Glomerular visceral epithelial cell (primary cell): ENCODE measurements at regions not wholly inside any gene's neighbourhood (a gene's known extent, or its start where the extent isn't known, plus 50 kb on each side); places are given as distances from the start of the nearest gene placed in this dataset.
A peak's percentile ranks its signal among the peaks of the same experiment; 100 is the strongest.
"Not testable (repeated sequence)": the region's sequence is repeated elsewhere in the genome, so short reads cannot be mapped to it uniquely, and the experiment has no call there.

Experiments
- DNase-seq: peaks from one replicate; pipeline ENCODE4 v3.0.0-alpha.2; 2016; ENCODE audit errors: extremely low spot score

- DNase-seq = no peak
Measured at GRCh38 chr9:95732802-95733688, 142.4 kb upstream of the ERCC6L2 start.

DNA sequence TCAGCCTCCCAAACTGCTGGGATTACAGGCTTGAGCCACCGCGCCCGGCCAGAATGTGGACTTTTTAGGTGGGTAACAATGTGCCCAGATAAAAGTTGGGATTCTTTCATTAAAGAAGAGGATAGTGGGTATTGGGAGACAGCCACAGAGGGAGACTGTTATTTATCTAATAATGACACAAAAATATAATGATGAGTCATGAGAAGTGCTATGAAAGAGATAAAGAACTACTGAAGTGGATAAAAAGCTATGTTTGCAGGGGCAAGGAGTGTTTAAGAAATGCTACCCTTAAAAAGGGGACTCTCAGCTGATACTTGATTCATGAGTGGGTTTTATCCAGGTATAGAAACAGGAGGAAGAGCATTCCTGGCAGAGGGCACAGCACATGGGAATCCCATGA, 143.6 kb upstream of the ERCC6L2 start:
- no peak for DNase-seq

GRCh38 chr9:95729669-95730368, 145.7 kb upstream of the ERCC6L2 start:
- DNase-seq = no peak

- DNase-seq = no peak
Measured at GRCh38 chr9:95729046-95729445, 146.4 kb upstream of the ERCC6L2 start.

DNA sequence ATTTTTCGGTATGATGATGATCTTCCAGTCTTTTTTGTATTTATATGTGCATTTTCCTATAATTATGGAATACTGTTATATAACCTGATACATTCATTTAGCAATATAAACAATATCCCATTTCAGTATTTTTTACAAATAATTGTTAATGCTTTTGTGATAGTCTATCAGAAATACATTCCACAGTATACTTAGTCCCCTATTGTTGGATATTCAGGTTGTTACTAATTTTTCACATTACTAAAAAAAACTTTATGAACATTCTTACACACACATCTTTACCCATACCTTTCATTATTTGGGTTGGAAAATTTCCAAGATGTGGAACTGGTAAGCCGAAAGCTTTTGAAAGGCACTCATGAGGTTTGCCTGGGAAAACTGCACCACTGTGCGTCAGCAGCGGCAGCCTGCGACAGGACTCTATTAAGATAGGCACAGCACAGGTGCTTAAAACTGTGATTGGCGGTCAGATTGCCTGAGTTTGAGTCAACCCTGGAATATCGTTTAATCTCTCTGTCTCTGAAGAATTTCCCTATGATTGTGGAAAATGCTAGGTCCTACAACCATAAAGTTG, 147.5 kb upstream of the ERCC6L2 start:
- DNase-seq = no peak

- peak; percentile 38 for DNase-seq
Measured at GRCh38 chr9:95726756-95727155, 148.7 kb upstream of the ERCC6L2 start.

DNA sequence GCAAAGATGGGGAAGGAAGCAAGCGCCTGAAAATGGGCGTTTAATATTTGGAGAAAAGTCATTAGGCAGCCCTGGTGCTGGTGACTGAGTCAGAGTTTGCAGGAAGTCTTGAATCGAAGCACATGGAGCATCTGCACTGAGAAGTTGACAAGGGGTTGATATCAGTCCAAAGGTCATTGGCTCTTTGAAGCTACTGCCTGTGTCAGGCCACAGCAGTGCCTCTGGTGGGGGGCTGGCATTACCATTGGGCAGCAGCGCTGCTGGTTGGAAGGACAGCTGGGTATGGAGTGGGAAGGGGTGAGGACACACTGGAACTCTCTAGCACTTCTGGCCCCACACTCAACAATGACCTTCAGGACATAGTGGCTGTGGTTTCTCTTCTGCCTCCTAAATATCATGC, 150.4 kb upstream of the ERCC6L2 start:
- DNase-seq = no peak

- no peak for DNase-seq
Measured at GRCh38 chr9:95724253-95724991, 151.1 kb upstream of the ERCC6L2 start.

DNA sequence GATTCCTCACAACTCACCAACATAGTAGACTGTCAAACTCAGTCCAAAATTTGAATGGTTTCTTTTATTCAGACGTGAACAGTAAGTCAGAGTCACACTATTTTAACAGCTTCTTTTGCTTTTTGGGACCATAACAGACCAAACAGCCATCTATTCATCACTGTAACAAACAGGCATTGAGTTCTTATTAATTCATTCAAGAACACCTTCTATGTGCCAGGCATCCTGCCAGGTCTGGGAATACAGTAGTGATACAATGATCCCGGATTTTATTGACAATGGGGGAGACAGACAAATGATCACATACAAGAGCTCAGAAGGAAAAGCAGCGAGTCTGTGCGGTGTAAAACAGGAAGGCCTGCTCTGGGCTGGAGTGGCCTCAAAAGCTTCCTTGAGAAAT, 153.3 kb upstream of the ERCC6L2 start:
- no peak for DNase-seq

DNA sequence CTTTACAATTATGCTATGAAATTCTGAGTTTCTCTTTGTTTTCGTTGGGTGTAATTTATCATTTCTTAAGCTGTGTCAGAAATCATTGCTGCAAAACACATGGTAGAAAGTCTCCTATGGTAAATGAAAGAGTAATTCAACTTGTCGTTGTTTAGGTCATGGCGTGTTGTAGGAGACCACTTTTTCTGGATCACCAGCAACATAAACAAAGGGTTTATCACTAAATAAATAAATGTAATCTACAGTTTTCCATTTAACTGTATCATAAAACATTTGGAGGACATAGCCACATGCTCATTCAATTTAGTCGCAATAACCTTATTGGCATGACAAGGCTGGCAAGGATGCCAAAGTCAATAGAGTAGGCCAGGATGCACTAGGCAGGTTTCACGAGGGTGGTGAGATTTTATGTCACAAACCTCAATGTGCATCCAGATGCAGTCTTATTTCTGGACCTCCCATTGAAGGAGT, 154.4 kb upstream of the ERCC6L2 start:
- no peak for DNase-seq

DNA sequence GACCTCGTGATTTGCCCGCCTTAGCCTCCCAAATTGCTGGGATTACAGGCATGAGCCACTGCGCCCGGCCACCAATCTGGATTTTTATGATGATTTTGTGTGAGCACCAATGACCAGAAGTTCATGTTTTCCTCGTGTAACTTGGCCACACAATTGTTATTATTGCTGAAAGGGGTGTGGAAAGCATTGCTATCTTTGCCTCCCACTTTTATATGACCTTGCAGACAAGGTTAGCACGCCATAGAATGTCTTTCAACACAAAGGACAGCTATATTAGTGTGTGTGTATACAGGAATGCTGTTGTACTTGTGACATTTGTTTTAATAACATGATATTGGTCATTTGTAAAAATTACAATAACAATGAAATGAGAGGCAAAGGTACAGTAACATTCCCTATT, 155.0 kb upstream of the ERCC6L2 start:
- DNase-seq = no peak

DNA sequence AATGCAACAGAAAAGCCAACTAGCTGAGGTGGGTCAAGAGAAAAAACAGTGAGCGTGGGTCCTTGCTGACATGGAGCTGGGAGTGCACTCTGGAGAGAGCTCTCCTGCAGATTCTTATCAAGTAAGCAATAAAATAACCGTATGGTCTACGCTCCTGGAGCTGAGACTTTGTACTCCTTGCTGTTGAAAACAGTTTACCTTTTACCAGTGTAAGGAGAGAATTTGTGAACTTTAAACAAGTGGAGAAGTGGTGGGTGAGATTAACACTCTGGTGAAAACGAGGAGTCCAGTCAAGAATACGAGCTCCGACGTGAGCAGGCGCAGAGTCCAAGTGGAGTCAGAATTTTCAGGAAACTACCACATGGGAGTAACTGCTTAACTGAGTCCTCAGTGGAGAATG, 156.1 kb upstream of the ERCC6L2 start:
- DNase-seq = no peak

DNA sequence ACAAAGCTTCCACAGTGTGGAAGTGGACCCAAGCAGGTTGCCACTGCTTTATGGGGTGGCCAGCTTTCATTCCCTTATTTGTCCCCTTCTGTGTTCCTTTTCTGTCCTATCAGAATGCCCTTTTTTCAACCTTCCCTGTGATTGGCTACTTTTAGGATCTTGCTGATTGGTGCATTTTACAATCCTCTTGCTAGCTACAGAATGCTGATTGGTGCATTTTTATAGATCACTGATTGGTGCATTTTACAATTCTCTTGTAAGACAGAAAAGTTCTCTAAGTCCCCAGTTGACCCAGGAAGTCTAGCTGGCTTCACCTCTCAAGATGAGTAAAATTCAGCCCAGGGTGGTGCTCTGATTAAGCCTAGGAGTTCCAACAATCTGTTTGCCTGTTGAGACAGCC, 157.2 kb upstream of the ERCC6L2 start:
- DNase-seq = no peak

DNA sequence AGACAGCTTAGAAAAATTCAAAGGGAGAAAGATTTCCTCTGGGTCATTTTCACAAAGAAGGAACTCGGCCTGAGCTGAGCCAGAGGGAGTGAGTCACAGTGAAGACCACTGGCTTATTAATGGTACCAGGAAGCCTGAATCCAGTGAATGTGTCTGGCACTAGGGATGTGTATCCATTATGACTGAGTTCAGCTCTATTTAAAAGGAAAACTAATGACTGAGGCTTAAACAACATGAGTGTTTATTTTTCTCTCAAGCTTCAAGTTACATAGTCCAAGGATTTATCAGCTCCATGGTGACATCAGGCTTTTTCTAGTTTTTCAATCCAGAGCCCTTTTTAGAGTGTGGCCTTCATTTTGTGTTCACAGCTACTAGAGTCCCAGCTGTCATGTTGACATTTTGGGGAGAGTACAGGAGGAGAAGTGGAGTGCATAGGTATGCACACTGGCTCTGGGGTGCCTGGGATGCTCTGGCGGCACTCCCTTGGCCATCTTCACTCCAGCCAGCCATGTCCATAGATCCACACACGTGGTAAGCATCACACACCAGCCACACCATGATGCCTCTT, 159.5 kb upstream of the ERCC6L2 start:
- no peak for DNase-seq

GRCh38 chr9:95710446-95710845, 165.0 kb upstream of the ERCC6L2 start:
- DNase-seq = no peak

- DNase-seq = peak; percentile 48
Measured at GRCh38 chr9:95696701-95697100, 178.8 kb upstream of the ERCC6L2 start.

DNA sequence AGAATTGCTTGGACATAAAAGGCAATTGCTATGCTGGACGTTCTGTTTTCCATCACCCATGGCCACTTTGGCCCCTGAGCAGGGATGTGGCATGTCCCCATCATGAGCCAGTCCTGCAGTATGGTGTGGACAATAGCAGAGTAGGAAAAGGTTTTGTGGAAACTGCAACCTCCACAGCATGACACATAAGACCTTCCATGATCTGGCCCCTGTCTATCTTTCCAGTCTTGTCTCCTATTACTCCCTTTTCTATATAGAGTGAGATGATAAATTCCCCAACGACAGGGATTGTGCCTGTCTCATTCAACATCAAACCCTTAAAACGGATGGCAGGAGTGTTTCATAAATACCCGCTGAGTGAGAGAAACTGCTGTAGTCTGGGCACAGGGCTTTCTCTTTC, 174.7 kb upstream of the PTCH1 start:
- DNase-seq = no peak

- DNase-seq = no peak
Measured at GRCh38 chr9:95689669-95690068, 172.9 kb upstream of the PTCH1 start.

DNA sequence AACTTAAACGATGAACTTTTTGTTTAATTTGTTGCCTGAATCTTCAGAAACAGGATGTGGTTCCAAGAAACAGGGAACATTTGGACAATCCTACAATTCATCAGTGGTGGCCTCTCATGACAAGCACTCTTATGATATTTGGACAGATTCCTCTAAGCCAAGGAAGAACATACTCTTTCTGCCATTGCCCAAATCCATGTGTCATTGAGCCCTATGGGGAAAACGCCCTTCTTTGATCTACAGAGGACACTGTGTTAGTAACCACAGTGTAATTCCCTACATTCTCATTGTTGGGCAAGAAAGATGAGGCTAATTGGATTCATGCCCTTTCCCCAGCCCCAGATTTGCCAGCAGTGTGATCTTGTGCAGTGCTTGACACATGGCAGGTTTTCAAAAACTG, 167.7 kb upstream of the PTCH1 start:
- DNase-seq = no peak

GRCh38 chr9:95680306-95680705, 163.5 kb upstream of the PTCH1 start:
- not testable (repeated sequence) for DNase-seq

DNA sequence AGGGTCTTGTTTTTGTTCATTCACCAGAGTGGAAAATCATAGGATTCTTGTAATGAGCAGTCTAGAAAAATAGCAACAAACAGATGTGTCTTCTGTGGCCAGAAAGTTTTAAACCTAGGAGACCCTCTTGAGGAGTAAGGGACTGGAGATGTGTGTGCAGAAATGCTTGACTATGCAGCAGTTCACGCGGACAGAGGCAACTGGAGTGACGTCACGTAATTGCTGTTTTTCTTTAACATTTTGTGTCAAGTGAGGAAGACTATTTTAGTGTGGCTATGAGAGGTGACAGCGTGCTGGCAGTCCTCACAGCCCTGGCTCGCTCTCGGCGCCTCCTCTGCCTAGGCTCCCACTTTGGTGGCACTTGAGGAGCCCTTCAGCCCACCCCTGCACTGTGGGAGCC, 163.1 kb upstream of the PTCH1 start:
- DNase-seq = no peak

DNA sequence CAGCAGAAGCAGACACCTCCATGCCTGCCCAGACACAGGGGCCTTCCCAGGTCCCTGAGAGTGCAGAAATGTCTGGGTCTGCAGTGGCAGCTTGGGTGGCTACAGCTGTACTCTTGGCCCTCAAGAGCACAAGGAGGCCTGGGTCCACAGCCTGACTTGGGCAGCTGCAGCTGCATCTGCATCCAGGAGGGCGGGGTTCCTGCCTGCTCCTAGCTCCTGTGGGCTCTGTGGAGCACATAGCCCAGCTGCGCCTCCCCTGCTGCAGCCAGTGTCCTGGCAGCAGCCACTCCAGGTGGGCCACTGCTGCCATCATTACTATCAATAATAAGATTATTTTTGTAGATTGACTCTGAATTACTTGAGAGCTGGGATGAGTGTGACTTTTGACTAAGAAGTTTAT, 162.0 kb upstream of the PTCH1 start:
- no peak for DNase-seq
